HG02852 (cell line): ENCODE measurements at regions not wholly inside any gene's neighbourhood (a gene's known extent, or its start where the extent isn't known, plus 50 kb on each side); places are given as distances from the start of the nearest gene placed in this dataset.
"Not testable (repeated sequence)": the region's sequence is repeated elsewhere in the genome, so short reads cannot be mapped to it uniquely, and the experiment has no call there.

Source experiments
- ATAC-seq: cut with Tn5 transposase; IDR thresholded peaks from one replicate; pipeline ENCODE4 v1.9.1; 2021; ENCODE audit warnings: mild to moderate bottlenecking, moderate library complexity; ENCODE audit not compliant: unreplicated experiment

DNA sequence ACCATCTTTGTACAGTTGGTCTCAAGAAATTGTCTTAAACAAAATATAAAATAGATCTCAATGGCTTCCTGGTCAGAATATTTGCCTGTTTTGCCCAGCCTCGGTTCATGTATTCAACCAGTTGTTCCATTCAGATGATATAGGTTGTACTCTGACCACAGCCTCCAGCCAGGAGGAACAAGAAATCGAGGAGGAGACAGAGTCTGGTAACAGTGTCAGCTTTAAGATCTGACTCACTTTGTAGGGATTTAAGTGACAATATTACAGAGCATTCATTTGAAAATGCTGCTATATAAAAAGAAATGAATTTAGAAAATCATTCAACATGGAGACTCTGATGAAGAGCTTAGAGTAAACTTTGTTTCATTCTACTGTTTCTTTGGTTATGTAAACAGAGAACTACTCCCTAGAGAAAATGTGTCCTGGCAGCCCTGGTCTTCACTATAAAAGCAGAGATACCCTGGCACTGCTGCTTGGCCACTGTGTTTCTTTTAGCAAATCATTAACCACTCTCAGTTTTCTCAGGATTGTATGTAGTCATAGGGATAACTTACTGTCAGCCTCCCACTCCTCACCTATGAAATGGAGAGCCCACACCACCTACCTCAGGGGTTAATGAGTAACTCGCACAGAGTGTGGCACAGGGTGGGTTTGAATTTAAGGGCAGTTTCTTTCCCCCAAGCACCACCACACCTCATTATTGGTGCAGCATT is 53.5 kb downstream of the PAGE2 start:
- ATAC-seq: no peak

DNA sequence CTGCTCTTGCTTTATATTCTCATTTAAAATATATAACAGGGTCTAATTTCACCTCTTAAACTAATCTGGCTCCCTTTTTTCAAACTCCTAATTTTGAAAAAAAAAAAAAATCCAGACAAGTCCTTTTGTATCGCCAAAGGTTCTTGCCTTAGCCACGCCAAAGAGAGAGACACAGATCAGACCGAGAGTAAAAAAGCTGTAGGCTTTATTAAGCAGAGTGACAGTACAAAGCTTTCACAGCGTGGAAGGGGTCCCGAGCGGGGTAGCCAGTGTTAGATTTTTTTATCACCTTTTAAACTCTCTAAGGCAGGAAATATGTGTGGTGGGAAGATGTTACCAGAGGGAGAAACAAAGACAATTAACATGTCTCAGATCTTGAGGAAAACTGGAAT is 54.1 kb downstream of the PAGE2 start:
- ATAC-seq: no peak

DNA sequence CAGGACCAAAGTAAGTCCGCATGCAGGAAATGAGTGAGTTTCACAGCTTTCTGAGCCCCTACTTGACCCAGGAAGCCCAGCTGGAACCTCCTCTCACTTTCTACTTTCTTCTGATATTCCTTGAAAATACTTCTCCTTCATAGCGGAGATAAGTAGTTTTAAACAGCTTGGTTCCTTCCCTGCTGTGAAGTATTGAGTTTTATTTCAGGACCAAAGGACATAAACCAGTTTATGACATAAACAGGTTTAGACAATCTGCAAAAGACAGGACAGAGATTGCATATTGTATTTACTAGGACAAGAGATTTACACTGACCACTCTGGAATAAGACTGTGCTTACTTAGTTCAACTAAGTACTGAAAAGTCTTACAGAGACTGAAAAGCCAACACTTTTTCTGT is 54.8 kb downstream of the PAGE2 start:
- no peak for ATAC-seq

DNA sequence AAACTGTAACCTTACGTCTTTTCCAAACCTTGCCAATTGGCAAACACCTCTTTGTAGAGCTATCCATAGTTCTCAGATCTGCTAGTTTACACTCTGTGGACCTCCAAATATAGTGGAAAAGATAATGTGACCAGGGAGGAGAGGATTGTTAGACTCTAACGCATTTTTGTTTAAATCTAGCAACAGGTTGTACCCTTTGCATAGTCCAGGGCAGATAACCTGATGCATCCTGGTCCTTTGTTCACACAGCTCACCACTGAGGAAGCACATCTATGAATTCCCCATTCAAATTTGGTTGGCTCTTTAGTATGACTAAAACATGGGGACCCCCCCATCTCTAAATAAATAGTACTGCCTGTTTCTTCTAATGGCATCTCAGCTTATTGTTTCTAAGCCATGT is 55.9 kb downstream of the PAGE2 start:
- ATAC-seq: no peak

DNA sequence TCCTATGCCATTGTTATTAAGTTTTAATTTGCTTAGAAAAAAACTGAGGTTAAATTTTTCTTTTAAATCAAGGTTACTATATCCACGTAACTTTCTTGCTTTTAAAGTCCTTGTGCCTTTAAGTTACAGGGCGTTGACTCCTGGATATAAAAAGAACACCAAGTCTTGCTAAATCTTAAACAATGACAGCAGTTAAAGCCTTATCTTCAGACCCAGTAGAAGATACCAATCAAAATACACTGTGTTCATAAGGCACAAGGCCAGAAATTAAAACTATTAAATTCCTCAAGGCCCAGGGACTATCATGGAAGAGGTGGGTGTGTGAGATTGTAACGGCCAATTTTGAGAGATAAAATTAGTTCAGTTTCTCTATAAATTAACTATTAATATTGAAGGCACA is 60.4 kb downstream of the PAGE2 start:
- no peak for ATAC-seq

DNA sequence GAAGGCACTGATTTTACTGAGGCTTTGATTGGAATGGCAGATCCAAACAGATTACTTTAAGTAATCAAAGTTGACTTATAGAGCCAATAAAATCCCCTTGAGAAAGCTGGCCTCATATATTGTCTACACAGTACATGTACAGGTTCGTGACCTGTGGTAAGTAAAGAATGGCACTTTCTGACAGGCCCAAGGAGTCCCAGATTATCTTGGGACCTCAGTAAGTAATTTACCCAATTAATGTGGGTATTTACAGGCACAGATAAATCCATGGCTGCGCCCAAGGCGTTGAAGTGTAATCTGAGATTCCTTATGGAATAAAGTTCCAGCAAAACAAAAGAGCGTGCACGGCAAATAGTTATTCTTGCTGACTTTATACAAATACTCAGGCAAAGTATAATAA is 62.4 kb downstream of the PAGE2 start:
- no peak for ATAC-seq

DNA sequence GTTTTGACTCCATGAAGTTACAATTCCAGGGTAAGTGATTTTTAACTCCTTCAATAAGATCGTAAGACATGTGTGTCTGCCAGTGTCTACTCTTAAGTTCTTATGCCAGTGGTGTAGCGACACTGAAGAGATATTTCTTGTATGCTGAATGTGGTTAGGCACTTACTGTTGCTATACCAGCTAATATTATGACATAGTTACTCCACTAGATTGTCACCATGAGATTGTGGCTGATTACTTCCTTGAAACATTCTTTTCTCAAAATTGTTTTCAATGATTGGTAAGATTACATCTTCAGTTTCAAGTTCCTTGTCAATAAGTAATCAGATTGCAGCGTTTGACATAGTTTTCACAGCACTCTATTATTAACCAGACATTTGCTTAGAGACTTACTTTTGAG is 60.6 kb upstream of the PAGE5 start:
- ATAC-seq: no peak

DNA sequence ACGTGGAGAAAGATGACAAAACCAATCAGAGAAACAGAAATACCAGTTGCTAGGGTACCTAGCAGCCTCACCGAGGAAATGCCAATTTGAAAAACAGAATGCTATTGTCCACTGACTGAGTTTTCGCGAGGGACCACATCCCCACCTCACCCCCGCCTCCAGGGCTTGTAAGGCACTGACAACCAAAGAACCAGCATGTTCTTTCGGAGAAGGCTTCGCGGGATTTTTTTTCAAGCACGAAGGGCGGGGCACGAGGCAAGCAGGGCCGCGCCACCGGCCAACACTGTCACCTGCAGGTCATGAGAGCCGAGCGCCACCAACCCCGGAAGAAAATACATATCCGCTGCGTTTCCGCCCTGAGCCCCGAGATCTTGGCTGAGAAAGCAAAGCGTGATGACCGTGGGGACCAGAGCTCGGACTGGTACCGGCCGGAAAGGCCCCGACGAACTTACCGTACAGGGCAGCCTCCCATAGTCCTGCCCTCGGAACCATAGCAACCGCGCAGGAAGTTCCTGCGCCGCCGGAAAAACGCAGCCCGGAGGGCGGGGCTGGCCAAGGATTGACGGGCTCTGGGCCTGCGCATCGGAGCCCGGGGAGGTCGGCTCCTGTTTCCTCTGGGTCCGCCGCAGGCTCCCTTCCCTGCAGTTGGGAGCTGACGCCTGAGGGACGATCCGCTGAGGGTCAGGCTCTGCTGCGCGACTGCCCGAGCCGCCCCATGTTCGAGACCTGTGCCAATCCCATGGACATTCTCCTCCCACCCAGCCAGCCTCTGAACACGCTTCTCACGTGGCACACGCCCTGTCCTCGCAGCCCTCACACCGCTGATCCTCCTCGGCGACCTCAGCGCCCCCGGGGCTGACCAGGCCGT is 59.2 kb upstream of the PAGE5 start:
- ATAC-seq: peak; percentile 91

DNA sequence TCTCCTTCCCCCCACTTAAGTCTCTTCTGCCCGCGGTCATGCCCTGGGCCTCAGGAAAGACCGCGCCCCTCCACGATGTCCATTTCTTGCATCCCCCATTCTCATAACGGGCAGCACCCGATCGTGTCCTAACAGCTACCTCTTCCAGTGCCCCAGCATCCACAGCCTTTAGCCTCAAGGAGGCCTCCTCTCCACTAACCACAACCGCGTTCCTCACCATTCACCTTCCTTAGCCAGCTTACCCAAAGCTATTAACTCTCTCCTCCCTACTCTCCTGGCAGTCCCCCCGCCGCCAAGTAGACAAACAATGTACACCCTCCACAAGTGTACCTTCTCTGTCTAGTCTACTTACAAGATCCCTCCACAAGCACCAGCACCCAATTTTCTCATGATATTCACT is 58.6 kb upstream of the PAGE5 start:
- no peak for ATAC-seq

DNA sequence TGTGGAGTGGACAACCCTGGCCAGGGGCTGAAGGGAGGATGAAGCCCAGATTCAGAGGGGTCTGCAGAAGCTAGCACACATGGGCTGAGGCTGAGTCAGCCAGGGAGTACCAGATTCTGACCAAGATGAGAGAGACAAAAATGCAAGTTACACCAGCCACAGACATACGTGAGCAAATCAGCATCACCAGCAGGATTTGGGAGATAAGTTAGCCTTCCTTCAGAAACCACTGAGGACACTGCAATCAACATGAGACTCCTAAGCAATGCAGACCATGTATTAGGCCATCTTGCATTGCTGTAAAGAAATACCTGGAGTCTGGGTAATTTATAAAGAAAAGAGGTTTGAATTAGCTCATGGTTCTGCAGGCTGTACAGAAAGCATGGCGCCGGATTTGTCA is 57.0 kb upstream of the PAGE5 start:
- no peak for ATAC-seq

DNA sequence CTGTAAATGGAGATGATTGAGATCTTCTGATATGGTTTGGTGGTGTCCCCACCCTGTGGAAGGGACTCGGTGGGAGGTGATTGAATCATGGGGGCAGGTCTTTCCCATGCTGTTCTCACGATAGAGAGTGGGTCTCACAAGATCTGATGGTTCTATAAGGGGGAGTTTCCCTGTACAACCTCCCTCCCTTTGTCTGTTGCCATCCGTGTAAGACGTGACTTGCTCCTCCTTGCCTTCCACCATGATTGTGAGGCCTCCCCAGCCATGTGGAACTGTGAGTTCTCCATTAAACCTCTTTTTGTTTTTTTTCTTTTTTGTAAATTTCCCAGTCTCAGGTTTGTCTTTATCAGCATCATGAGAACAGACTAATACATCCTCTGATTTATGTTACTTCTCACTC is 55.1 kb upstream of the PAGE5 start:
- ATAC-seq: not testable (repeated sequence)

DNA sequence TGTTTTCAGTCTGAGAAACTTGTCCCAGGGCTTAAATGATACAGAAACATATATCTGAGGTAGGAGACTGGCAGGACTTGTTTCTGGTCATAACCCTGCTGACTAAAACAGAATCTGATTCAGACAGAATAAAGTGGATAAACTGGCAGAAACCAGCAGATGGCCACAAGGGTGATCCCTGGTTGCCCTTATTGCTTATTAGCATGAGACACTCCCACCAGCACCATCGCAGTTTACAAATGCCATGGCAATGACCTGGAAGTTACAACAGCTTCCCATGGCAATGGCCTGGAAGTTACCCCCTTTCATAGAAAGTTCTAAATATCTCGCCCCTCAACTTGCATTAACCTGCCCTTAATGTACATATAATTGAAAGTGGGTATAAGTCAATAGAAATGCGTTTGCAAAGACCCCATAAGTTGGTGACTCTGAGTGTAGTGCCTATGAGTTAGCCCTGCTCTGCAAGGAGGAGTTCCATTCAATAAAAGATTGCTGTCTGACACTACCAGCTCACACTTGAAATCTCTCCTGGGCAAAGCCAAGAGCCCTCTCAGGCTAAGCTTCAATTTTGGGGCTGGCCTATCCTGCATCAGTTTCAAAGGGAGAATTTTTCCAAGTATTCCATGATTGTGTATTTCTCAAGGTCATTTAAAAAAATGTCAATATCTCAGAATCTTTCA is 52.9 kb upstream of the PAGE5 start:
- ATAC-seq: no peak

DNA sequence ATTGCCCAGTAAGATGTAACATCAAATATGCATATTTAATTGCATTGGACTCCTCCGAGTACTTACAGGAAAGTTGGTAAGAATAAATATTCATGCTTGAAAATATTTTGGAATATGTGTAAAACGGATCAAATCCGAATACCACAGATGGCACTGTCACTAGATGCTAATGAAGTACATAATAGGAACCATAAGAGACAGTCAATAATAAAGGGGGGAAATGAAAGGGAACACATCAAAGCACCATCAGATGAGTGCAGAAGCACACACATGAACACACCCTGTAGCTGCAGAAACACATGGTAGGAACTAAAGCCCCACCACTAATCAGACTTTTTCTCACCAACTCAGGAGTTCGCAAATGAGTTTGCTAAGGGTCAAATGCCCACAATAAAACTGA is 52.2 kb upstream of the PAGE5 start:
- ATAC-seq: no peak

DNA sequence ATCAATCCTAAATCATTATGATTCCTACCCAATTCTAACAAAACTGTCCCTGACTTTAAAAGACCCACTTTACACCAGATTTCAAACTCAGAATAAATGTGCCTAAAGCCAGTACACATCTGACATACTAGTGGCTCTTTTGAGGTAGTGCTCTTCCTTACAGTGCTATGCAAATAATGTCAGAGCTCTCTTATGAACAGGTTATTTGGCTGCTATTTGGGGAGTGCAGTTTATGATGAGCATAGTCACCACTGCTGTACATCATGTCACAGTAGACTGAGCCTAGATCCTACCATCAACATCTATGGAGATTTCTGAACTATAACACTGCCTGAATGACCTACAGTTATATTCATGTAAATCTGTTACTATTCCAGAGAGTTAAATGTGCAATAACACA is 50.4 kb upstream of the PAGE5 start:
- peak; percentile 56 for ATAC-seq
